ENCODE measurements at regions not wholly inside any gene's neighbourhood (a gene's known extent, or its start where the extent isn't known, plus 50 kb on each side); places are given as distances from the start of the nearest gene placed in this dataset.

GRCh38 chr22:22176929-22177616 lies 67.5 kb upstream of the VPREB1 start:
- TF ChIP-seq REST (IDR thresholded peaks at IDR 0.05; ENCODE audit: insufficient replicate concordance, low read depth) (no peak), CTCF (IDR thresholded peaks at IDR 0.05; ENCODE audit: insufficient read depth, low read length) (no peak), GABPA (IDR thresholded peaks at IDR 0.05; ENCODE audit: low read depth) (no peak), SPI1 (IDR thresholded peaks at IDR 0.05; ENCODE audit: borderline replicate concordance, low read depth) (no peak), POLR2AphosphoS5 (IDR thresholded peaks at IDR 0.05; ENCODE audit: low read depth) (no peak)
